Neuronal stem cell (in vitro differentiated cells): ENCODE measurements at regions not wholly inside any gene's neighbourhood (a gene's known extent, or its start where the extent isn't known, plus 50 kb on each side); places are given as distances from the start of the nearest gene placed in this dataset.

Source experiments
- DNase-seq: peaks from one replicate; pipeline ENCODE4 v3.0.0-alpha.2; 2013; ENCODE audit warnings: low spot score
- H2AFZ ChIP-seq: one replicate; pipeline ENCODE4 v1.6.1; 2013; ENCODE audit warnings: mild to moderate bottlenecking, low read length, inconsistent platforms
- H2AK5ac ChIP-seq: 2 replicates; pipeline ENCODE4 v1.6.1; 2013; ENCODE audit warnings: low read depth, mild to moderate bottlenecking, inconsistent platforms, low read length, moderate library complexity, mixed read lengths
- H2BK120ac ChIP-seq: 2 replicates; pipeline ENCODE4 v1.6.1; 2013; ENCODE audit warnings: low read depth, mild to moderate bottlenecking, inconsistent platforms, low read length, moderate library complexity, mixed read lengths
- H2BK12ac ChIP-seq: one replicate; pipeline ENCODE4 v1.6.1; 2013; ENCODE audit warnings: low read length, inconsistent platforms
- H2BK15ac ChIP-seq: 2 replicates; pipeline ENCODE4 v1.6.1; 2013; ENCODE audit warnings: mild to moderate bottlenecking, low read length, inconsistent platforms, mixed read lengths
- H2BK5ac ChIP-seq: one replicate; pipeline ENCODE4 v1.6.1; 2013; ENCODE audit warnings: inconsistent platforms, mild to moderate bottlenecking, low read length, moderate library complexity
- H3K14ac ChIP-seq: one replicate; pipeline ENCODE4 v1.6.1; 2013; ENCODE audit warnings: low read length, inconsistent platforms
- H3K18ac ChIP-seq: 2 replicates; pipeline ENCODE4 v1.6.1; 2013; ENCODE audit warnings: low read length, inconsistent platforms
- H3K23ac ChIP-seq: 2 replicates; pipeline ENCODE4 v1.6.1; 2013; ENCODE audit warnings: low read depth, mild to moderate bottlenecking, mixed read lengths, low read length, inconsistent platforms; ENCODE audit not compliant: poor library complexity
- H3K27ac ChIP-seq: replicated peaks from 3 replicates; pipeline ENCODE4 v1.5.1; 2013; ENCODE audit warnings: low read length, inconsistent platforms
- H3K27me3 ChIP-seq, 3 experiments: 2 replicates each; pipeline ENCODE4 v1.6.1; 2013; ENCODE audit warnings: low read length in 3 of 3, mild to moderate bottlenecking in 2 of 3, inconsistent platforms in 1 of 3, low read depth in 1 of 3, mixed read lengths in 1 of 3, moderate library complexity in 1 of 3; ENCODE audit not compliant: control insufficient read depth in 3 of 3, insufficient read depth in 3 of 3
- H3K36me3 ChIP-seq, 2 donors: replicated peaks in 1 of 2; 2 replicates each; pipeline ENCODE4 v1.6.1; 2013; ENCODE audit warnings: low read length in 2 of 2; ENCODE audit not compliant: control insufficient read depth in 2 of 2, insufficient read depth in 2 of 2
- H3K4ac ChIP-seq: 2 replicates; pipeline ENCODE4 v1.6.1; 2013; ENCODE audit warnings: inconsistent platforms, mild to moderate bottlenecking, low read length, moderate library complexity
- H3K4me1 ChIP-seq, 2 donors: 1 replicate in 1 of 2; 2 replicates in 1 of 2; pipeline ENCODE4 v1.6.1; 2013; ENCODE audit warnings: low read length in 2 of 2, low read depth in 1 of 2; ENCODE audit not compliant: control insufficient read depth in 2 of 2, insufficient read depth in 1 of 2
- H3K4me2 ChIP-seq: one replicate; pipeline ENCODE4 v1.6.1; 2013; ENCODE audit warnings: mild to moderate bottlenecking, low read length, inconsistent platforms; ENCODE audit not compliant: insufficient read depth, poor library complexity, severe bottlenecking
- H3K4me3 ChIP-seq, 2 donors: 2 replicates each; pipeline ENCODE4 v1.5.1; 2013; ENCODE audit warnings: low read length in 2 of 2, mild to moderate bottlenecking in 2 of 2, inconsistent platforms in 1 of 2, moderate library complexity in 1 of 2
- H3K79me1 ChIP-seq: one replicate; pipeline ENCODE4 v1.6.1; 2013; ENCODE audit warnings: low read depth, mild to moderate bottlenecking, inconsistent platforms, low read length, moderate library complexity
- H3K9ac ChIP-seq: one replicate; pipeline ENCODE4 v1.6.1; 2013; ENCODE audit warnings: mild to moderate bottlenecking, low read depth, low read length, inconsistent platforms; ENCODE audit not compliant: poor library complexity
- H3K9me3 ChIP-seq, 2 donors: replicated peaks in 1 of 2; 2 replicates each; pipeline versions ENCODE3 to v1.6.1; 2013; ENCODE audit warnings: low read length in 2 of 2, mild to moderate bottlenecking in 2 of 2, inconsistent platforms in 1 of 2, low read depth in 1 of 2, mixed read lengths in 1 of 2, moderate library complexity in 1 of 2; ENCODE audit not compliant: control insufficient read depth in 2 of 2, insufficient read depth in 1 of 2
- H4K8ac ChIP-seq: one replicate; pipeline ENCODE4 v1.6.1; 2013; ENCODE audit warnings: low read depth, mild to moderate bottlenecking, inconsistent platforms, low read length, moderate library complexity
- H4K91ac ChIP-seq: one replicate; pipeline ENCODE4 v1.6.1; 2013; ENCODE audit warnings: low read length, low read depth, mild to moderate bottlenecking, inconsistent platforms; ENCODE audit not compliant: poor library complexity
- WGBS, 2 donors: extraction: QIAGEN DNeasy Blood & Tissue Kit; methylation state at CpG; one replicate each; pipeline ENCODE4 v1.1.7; 2013; ENCODE audit warnings: missing lambda C conversion rate in 2 of 2, mixed read lengths in 1 of 2; ENCODE audit not compliant: insufficient read length in 2 of 2, insufficient replicate concordance in 1 of 2; ENCODE audit errors: extremely low coverage in 2 of 2; 5-methylcytosine and 5-hydroxymethylcytosine counted together

GRCh38 chr13:57531256-57531655 lies 100.3 kb upstream of the PCDH17 start:
- Histone ChIP-seq H3K4me1 (no peaks in the 10 kb centered on the region), H3K36me3 (no peaks in the 10 kb centered on the region), H3K4me3 (no peak overlapping the region), H2AFZ (no peak overlapping the region), H3K9me3 (peaks cover 4 to 10% of the 10 kb centered on the region in 2 donors), H2BK120ac (no peak overlapping the region), H3K79me1 (no peaks in the 10 kb centered on the region), H2BK5ac (no peak overlapping the region), H3K9ac (no peak overlapping the region), H4K91ac (no peak overlapping the region), H3K4ac (no peak overlapping the region), H3K14ac (no peak overlapping the region), H3K4me2 (no peak overlapping the region), H3K27ac (no peak overlapping the region), H3K27me3 (no peaks in the 10 kb centered on the region), H3K18ac (no peak overlapping the region), H2AK5ac (no peak overlapping the region), H3K23ac (no peak overlapping the region), H2BK15ac (no peak overlapping the region), H2BK12ac (no peak overlapping the region), H4K8ac (no peak overlapping the region)
- DNase-seq, result no peak

GRCh38 chr13:57546942-57547341 lies 84.6 kb upstream of the PCDH17 start:
- no peak overlapping the region for H3K4me2 ChIP-seq
- H3K4me1 ChIP-seq, result no peaks in the 10 kb centered on the region
- H3K79me1 ChIP-seq, result no peaks in the 10 kb centered on the region
- no peak overlapping the region for H3K23ac ChIP-seq
- no peaks in the 10 kb centered on the region for H3K27me3 ChIP-seq
- no peak overlapping the region for H3K4ac ChIP-seq
- H2BK120ac ChIP-seq, result no peak overlapping the region
- no peak overlapping the region for H2BK5ac ChIP-seq
- no peak overlapping the region for H2BK12ac ChIP-seq
- H3K9me3 ChIP-seq, result no peaks in the 10 kb centered on the region
- no peak overlapping the region for H3K14ac ChIP-seq
- H3K9ac ChIP-seq, result no peak overlapping the region
- H3K36me3 ChIP-seq, result no peaks in the 10 kb centered on the region
- H3K18ac ChIP-seq, result no peak overlapping the region
- H2BK15ac ChIP-seq, result no peak overlapping the region
- no peak overlapping the region for H2AK5ac ChIP-seq
- no peak overlapping the region for H4K91ac ChIP-seq
- H2AFZ ChIP-seq, result no peak overlapping the region
- no peak overlapping the region for H4K8ac ChIP-seq
- H3K27ac ChIP-seq, result no peak overlapping the region
- no peak for DNase-seq
- no peak overlapping the region for H3K4me3 ChIP-seq

- H2BK12ac ChIP-seq, result no peak overlapping the region
- H3K36me3 ChIP-seq, result no peaks in the 10 kb centered on the region
- no peak overlapping the region for H2BK5ac ChIP-seq
- no peak overlapping the region for H4K8ac ChIP-seq
- DNase-seq, result no peak
- no peak overlapping the region for H2BK120ac ChIP-seq
- no peak overlapping the region for H2AK5ac ChIP-seq
- no peak overlapping the region for H3K4ac ChIP-seq
- no peak overlapping the region for H3K4me2 ChIP-seq
- peaks cover 0 to 2% of the 10 kb centered on the region in 2 donors for H3K4me1 ChIP-seq
- no peaks in the 10 kb centered on the region for H3K27me3 ChIP-seq
- no peak overlapping the region for H2BK15ac ChIP-seq
- H3K18ac ChIP-seq, result no peak overlapping the region
- no peak overlapping the region for H3K14ac ChIP-seq
- H3K79me1 ChIP-seq, result no peaks in the 10 kb centered on the region
- no peak overlapping the region for H3K27ac ChIP-seq
- WGBS, 2 donors, result no CpG with 5 or more reads among the region's 3 CpGs
- no peak overlapping the region for H3K9ac ChIP-seq
- H3K23ac ChIP-seq, result no peak overlapping the region
- H2AFZ ChIP-seq, result peak overlapping the region; percentile 68
- H3K4me3 ChIP-seq, result no peak overlapping the region
- H4K91ac ChIP-seq, result no peak overlapping the region
- no peaks in the 10 kb centered on the region for H3K9me3 ChIP-seq
Observed at GRCh38 chr13:57552437-57552836, 79.1 kb upstream of the PCDH17 start.

- Histone ChIP-seq H2AK5ac (no peak overlapping the region), H3K4ac (no peak overlapping the region), H3K14ac (no peak overlapping the region), H2BK5ac (no peak overlapping the region), H3K23ac (no peak overlapping the region), H3K4me3 (no peak overlapping the region), H2AFZ (no peak overlapping the region), H3K36me3 (no peaks in the 10 kb centered on the region), H4K91ac (no peak overlapping the region), H2BK15ac (no peak overlapping the region), H3K4me2 (no peak overlapping the region), H3K18ac (no peak overlapping the region), H3K79me1 (no peaks in the 10 kb centered on the region), H3K27me3 (no peaks in the 10 kb centered on the region), H3K27ac (no peak overlapping the region), H4K8ac (no peak overlapping the region), H2BK120ac (no peak overlapping the region), H2BK12ac (no peak overlapping the region), H3K9ac (no peak overlapping the region), H3K4me1 (peaks cover 0 to 2% of the 10 kb centered on the region in 2 donors), H3K9me3 (no peaks in the 10 kb centered on the region)
- no peak for DNase-seq
- WGBS, 2 donors, result no CpG with 5 or more reads among the region's 1 CpG
Observed at GRCh38 chr13:57553932-57554331, 77.6 kb upstream of the PCDH17 start.
